ENCODE measurements at regions not wholly inside any gene's neighbourhood (a gene's known extent, or its start where the extent isn't known, plus 50 kb on each side); places are given as distances from the start of the nearest gene placed in this dataset.

DNA sequence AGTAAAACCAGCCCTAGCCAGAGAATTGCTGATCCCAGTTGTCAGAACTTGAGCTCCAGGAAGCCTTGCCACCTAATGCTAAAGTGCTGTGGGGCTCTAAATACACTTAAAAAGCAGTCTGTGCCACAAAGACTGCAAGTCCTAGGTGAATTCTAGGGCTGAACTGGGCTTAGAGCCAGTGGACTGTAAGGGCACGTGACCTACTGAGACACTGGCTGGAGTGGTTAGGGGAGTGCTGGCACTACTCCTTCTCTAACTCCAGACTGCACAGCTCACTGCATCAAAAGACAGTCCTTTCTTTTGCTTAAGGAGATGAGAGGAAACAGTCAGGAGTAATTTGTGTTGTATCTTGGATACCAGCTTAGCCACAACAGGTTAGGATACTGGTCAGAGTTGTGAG is 1240.2 kb downstream of the FAM133A start:
- no peaks in the 10 kb centered on the region for H3K27me3 ChIP-seq
- DNase-seq = no peak
- no peaks in the 10 kb centered on the region for H3K36me3 ChIP-seq
- TF ChIP-seq, protein P1, sequence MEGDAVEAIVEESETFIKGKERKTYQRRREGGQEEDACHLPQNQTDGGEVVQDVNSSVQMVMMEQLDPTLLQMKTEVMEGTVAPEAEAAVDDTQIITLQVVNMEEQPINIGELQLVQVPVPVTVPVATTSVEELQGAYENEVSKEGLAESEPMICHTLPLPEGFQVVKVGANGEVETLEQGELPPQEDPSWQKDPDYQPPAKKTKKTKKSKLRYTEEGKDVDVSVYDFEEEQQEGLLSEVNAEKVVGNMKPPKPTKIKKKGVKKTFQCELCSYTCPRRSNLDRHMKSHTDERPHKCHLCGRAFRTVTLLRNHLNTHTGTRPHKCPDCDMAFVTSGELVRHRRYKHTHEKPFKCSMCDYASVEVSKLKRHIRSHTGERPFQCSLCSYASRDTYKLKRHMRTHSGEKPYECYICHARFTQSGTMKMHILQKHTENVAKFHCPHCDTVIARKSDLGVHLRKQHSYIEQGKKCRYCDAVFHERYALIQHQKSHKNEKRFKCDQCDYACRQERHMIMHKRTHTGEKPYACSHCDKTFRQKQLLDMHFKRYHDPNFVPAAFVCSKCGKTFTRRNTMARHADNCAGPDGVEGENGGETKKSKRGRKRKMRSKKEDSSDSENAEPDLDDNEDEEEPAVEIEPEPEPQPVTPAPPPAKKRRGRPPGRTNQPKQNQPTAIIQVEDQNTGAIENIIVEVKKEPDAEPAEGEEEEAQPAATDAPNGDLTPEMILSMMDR (IDR thresholded peaks at IDR 0.05) = no peak
- TF ChIP-seq POLR2A (IDR thresholded peaks at IDR 0.05) (no peak), EP300 (IDR thresholded peaks at IDR 0.05; ENCODE audit: low read depth) (no peak), POLR2AphosphoS5 (IDR thresholded peaks at IDR 0.05) (no peak)
- in situ Hi-C loops (cut with MboI; ENCODE audit: low pct_ligation_motif_present in 1 of 4, low pct_unique_long_range_greater_than_20kb in 1 of 4, low sequenced_read_pairs in 3 of 4) = no loop called here
- intact Hi-C loops (cut with DNase I; ENCODE audit: low total_unique reads) = no loop called here
- no peaks in the 10 kb centered on the region for H3K9me3 ChIP-seq
- H3K4me3 ChIP-seq = no peak overlapping the region
- no peaks in the 10 kb centered on the region for H3K4me1 ChIP-seq
- H3K27ac ChIP-seq = no peak overlapping the region
- 41% methylated on average over 1 of the region's 1 CpG; no CpG with 5 or more reads in 1 of the 2 donors for WGBS, 2 donors (ENCODE audit: low coverage in 1 of 2)

DNA sequence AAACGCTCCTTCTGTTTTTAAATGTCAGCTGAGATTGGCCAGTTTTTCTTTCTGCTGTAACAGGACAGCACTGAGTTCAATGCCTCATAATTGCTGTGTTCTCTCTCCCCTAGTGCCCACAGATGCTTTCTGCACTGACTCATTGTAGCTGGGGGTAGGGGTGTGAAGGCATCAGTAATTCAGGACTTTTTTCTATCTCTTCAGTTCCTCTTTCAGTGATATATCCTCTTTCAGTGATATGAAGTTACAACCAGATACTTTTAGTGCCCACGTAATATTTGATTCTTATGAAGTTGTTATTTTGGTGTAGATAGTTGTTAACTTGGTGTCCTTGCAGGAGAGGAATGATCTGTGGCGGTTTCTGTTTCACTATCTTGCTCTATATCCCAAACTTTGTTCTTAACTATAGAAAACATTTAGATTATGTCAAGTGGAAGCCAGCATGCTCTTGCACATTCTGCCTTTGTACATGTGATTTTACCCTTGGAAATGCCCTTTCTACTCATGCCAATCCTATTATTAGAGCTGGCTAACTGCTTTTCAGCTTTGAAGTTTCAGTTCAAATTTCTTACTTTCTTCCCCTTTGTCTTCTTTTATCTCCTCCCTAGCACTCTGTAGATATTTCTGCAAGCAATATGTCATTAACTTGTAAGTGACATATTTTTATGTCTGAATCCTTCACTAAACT is 1258.4 kb downstream of the FAM133A start:
- Histone ChIP-seq H3K27me3 (no peaks in the 10 kb centered on the region), H3K4me1 (no peaks in the 10 kb centered on the region), H3K9me3 (no peaks in the 10 kb centered on the region), H3K27ac (no peak overlapping the region), H3K36me3 (no peaks in the 10 kb centered on the region), H3K4me3 (no peak overlapping the region)
- no peak for DNase-seq
- TF ChIP-seq EP300 (IDR thresholded peaks at IDR 0.05; ENCODE audit: low read depth) (no peak), POLR2AphosphoS5 (IDR thresholded peaks at IDR 0.05) (no peak), POLR2A (IDR thresholded peaks at IDR 0.05) (no peak)
- TF ChIP-seq, protein P1 (IDR thresholded peaks at IDR 0.05) = no peak
- in situ Hi-C loops (cut with MboI; ENCODE audit: low pct_ligation_motif_present in 1 of 4, low pct_unique_long_range_greater_than_20kb in 1 of 4, low sequenced_read_pairs in 3 of 4) (no loop called here), intact Hi-C loops (cut with DNase I; ENCODE audit: low total_unique reads) (no loop called here)
- WGBS, 2 donors (ENCODE audit: low coverage in 1 of 2) = 64 to 73% methylated on average over 2 to 3 of the region's 3 CpGs

DNA sequence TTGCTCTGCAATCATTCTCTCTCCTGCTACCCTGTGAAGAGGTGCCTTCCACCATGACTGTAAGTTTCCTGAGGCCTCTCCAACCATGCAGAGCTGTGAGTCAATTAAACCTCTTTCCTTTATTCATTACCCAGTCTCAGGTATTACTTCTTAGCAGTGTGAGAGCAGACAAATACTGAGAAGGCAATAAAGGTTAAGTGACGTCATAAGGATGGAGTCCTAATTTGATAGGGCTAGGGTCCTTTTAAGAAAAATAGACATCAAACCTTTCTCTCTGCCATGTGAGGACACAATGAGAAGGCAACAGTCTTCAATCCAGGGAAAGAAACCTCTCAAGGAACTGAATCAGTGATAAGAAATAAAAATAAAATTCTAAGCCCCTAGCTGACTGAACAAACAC is 1262.7 kb downstream of the FAM133A start:
- WGBS, 2 donors (ENCODE audit: low coverage in 1 of 2) = 20 to 63% methylated on average over 1 of the region's 1 CpG
- in situ Hi-C loops (cut with MboI; ENCODE audit: low pct_ligation_motif_present in 1 of 4, low pct_unique_long_range_greater_than_20kb in 1 of 4, low sequenced_read_pairs in 3 of 4) = no loop called here

DNA sequence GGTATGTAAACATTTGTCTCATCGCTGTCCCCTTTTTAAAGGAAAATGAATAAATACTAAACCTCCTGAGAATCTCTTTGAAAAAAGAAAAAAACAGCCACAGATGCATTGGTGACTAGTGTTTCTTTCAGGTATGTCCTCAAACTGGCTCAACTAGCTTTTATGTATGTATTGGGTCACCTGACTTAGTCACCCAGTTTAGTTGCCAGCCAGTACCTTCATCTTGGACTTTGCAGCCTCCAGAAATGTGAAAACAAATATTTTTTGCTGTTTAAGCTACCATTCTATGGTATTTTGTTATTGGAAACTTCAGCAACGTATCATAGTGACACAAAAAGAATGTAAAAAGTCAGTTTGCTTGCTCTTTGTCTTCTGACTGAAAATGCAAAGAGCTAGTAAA is 1263.5 kb downstream of the FAM133A start:
- Histone ChIP-seq H3K27ac (no peak overlapping the region), H3K9me3 (no peaks in the 10 kb centered on the region), H3K4me1 (no peaks in the 10 kb centered on the region), H3K27me3 (no peaks in the 10 kb centered on the region), H3K4me3 (no peak overlapping the region), H3K36me3 (no peaks in the 10 kb centered on the region)
- WGBS, 2 donors (ENCODE audit: low coverage in 1 of 2) = 22 to 45% methylated on average over 1 to 2 of the region's 2 CpGs
- no peak for TF ChIP-seq POLR2AphosphoS5 (IDR thresholded peaks at IDR 0.05)
- TF ChIP-seq POLR2A (IDR thresholded peaks at IDR 0.05) = no peak
- TF ChIP-seq EP300 (IDR thresholded peaks at IDR 0.05; ENCODE audit: low read depth) = no peak
- TF ChIP-seq, protein P1 (IDR thresholded peaks at IDR 0.05) = no peak
- intact Hi-C loops (cut with DNase I; ENCODE audit: low total_unique reads) = no loop called here
- in situ Hi-C loops (cut with MboI; ENCODE audit: low pct_ligation_motif_present in 1 of 4, low pct_unique_long_range_greater_than_20kb in 1 of 4, low sequenced_read_pairs in 3 of 4) = no loop called here
- DNase-seq = no peak

More for the DNA sequence above, 1262.7 kb downstream of the FAM133A start:
- Histone ChIP-seq H3K4me3 (no peak overlapping the region), H3K4me1 (no peaks in the 10 kb centered on the region), H3K27ac (no peak overlapping the region), H3K27me3 (no peaks in the 10 kb centered on the region), H3K9me3 (no peaks in the 10 kb centered on the region), H3K36me3 (no peaks in the 10 kb centered on the region)
- no peak for DNase-seq
- no peak for TF ChIP-seq EP300 (IDR thresholded peaks at IDR 0.05; ENCODE audit: low read depth)
- TF ChIP-seq, protein P1 (IDR thresholded peaks at IDR 0.05) = no peak
- intact Hi-C loops (cut with DNase I; ENCODE audit: low total_unique reads) = no loop called here
